HEK293T (cell line): ENCODE measurements at regions not wholly inside any gene's neighbourhood (a gene's known extent, or its start where the extent isn't known, plus 50 kb on each side); places are given as distances from the start of the nearest gene placed in this dataset.

ENCODE experiments used
- BHLHE40 ChIP-seq: fragments of 450-650 bp; IDR thresholded peaks from 2 replicates; pipeline ENCODE4 v1.6.1; 2016; ENCODE audit warnings: mild to moderate bottlenecking, moderate library complexity, borderline replicate concordance
- CTBP1 ChIP-seq: fragments of 450-650 bp; IDR thresholded peaks from 2 replicates; pipeline ENCODE4 v1.6.1; 2016; ENCODE audit warnings: borderline replicate concordance
- ELF4 ChIP-seq: fragments of 450-650 bp; IDR thresholded peaks from 2 replicates; pipeline ENCODE4 v1.6.1; 2017; ENCODE audit warnings: antibody characterized with exemption
- SUZ12 ChIP-seq: fragments of 450-650 bp; IDR thresholded peaks from 2 replicates; pipeline ENCODE4 v1.6.1; 2016; ENCODE audit warnings: mild to moderate bottlenecking
- TARDBP ChIP-seq: fragments of 450-650 bp; IDR thresholded peaks from 2 replicates; pipeline ENCODE4 v1.6.1; 2016

DNA sequence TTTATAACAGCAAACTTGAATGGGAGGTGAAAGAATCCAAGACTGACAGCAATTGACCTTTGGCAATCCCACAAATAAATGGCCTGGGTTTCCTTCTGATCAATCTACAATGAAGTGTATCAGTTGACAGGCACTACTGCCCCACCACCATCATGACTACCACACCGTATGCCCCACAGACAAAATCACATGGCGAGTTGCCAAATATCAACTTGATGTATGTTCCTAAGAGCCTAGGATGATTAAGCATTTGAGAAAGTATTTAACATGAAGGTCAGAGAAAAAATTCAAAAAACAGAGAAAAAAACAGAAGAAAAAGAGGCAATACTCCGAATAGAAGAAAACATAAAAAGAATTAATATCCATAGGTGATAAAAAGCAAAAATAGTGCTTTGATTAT is 215.9 kb upstream of the STAC start:
- TF ChIP-seq CTBP1 (no peak), TARDBP (no peak), BHLHE40 (no peak), ELF4 (no peak), SUZ12 (no peak)
